ENCODE measurements at regions not wholly inside any gene's neighbourhood (a gene's known extent, or its start where the extent isn't known, plus 50 kb on each side); places are given as distances from the start of the nearest gene placed in this dataset.

- TF ChIP-seq POLR2A (IDR thresholded peaks at IDR 0.05) (no peak), CTCF (IDR thresholded peaks at IDR 0.05) (no peak)
- intact Hi-C loops (cut with DNase I; ENCODE audit: low total_unique reads) = loop anchor here (5.0 to 10.0 kb wide), 2 partner anchors 108 to 260 kb away; no protein-coding TSS in a partner anchor
- H3K4me3 ChIP-seq (ENCODE audit: low read depth, poor library complexity, severe bottlenecking) = no peak overlapping the region
- DNase-seq (ENCODE audit: low spot score in 2 of 2) = no peak
These were observed 74.3 kb upstream of the PLSCR4 start for GRCh38 chr3:146325170-146325569.

GRCh38 chr3:146322216-146322817, 71.4 kb upstream of the PLSCR4 start:
- DNase-seq (ENCODE audit: low spot score in 2 of 2) = no peak
- WGBS, 2 donors = 44 to 47% methylated on average over 2 of the region's 2 CpGs
- intact Hi-C loops (cut with DNase I; ENCODE audit: low total_unique reads) = loop anchor here (10.0 kb wide), 1 partner anchor 258 kb away; no protein-coding TSS in a partner anchor
- H3K4me3 ChIP-seq (ENCODE audit: low read depth, poor library complexity, severe bottlenecking) = no peak overlapping the region
- TF ChIP-seq POLR2A (IDR thresholded peaks at IDR 0.05) (no peak), CTCF (IDR thresholded peaks at IDR 0.05) (no peak)

GRCh38 chr3:146314871-146315270, 64.0 kb upstream of the PLSCR4 start:
- TF ChIP-seq POLR2A (IDR thresholded peaks at IDR 0.05) = no peak
- DNase-seq (ENCODE audit: low spot score in 2 of 2) = no peak
- intact Hi-C loops (cut with DNase I; ENCODE audit: low total_unique reads) = no loop called here
- no peak overlapping the region for H3K4me3 ChIP-seq (ENCODE audit: low read depth, poor library complexity, severe bottlenecking)

GRCh38 chr3:146313746-146314111, 62.8 kb upstream of the PLSCR4 start:
- H3K4me3 ChIP-seq (ENCODE audit: low read depth, poor library complexity, severe bottlenecking) = no peak overlapping the region
- no peak for DNase-seq (ENCODE audit: low spot score in 2 of 2)
- TF ChIP-seq POLR2A (IDR thresholded peaks at IDR 0.05) (no peak), CTCF (IDR thresholded peaks at IDR 0.05) (no peak)
- 10 to 25% methylated on average over 1 of the region's 1 CpG for WGBS, 2 donors
- intact Hi-C loops (cut with DNase I; ENCODE audit: low total_unique reads) = no loop called here

DNA sequence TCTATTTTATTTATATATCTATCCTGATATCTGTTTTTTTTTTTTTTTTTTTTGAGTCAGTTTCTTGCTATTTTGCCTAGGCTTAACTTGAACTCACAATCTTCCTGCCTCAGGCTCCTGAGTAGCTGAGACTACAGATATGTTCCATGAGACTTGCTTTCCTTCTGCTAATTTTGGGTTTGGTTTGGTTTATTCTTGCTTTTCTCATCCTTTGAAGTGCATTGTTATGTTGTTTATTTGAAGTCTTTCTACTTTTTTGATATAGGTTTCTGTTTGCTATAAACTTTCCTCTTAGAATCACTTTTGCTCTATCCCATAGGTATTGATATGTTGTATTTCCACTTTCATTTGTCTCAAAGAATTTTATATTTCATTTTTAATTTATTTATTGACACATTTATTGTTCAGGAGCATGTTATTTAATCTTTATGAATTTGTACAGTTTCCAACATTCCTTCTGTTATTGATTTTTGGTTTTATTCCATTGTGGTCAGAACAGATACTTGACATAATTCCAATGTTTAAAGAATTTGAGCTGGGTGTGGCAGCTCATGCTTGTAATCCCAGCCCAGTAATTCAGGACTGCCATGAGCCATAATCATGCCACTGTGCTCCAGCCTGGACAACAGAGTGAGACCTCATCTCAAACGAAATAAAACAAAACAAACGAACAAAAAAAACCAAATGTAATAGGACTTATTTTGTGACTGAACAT, 62.3 kb upstream of the PLSCR4 start:
- WGBS, 2 donors = 26 to 29% methylated on average over 2 of the region's 2 CpGs
- intact Hi-C loops (cut with DNase I; ENCODE audit: low total_unique reads) = no loop called here
- no peak overlapping the region for H3K4me3 ChIP-seq (ENCODE audit: low read depth, poor library complexity, severe bottlenecking)
- DNase-seq (ENCODE audit: low spot score in 2 of 2) = no peak
- TF ChIP-seq CTCF (IDR thresholded peaks at IDR 0.05) = no peak
- TF ChIP-seq POLR2A (IDR thresholded peaks at IDR 0.05) = no peak

- 20 to 21% methylated on average over 3 of the region's 3 CpGs for WGBS, 2 donors
- no peak overlapping the region for H3K4me3 ChIP-seq (ENCODE audit: low read depth, poor library complexity, severe bottlenecking)
- no peak for TF ChIP-seq CTCF (IDR thresholded peaks at IDR 0.05)
- intact Hi-C loops (cut with DNase I; ENCODE audit: low total_unique reads) = no loop called here
- DNase-seq (ENCODE audit: low spot score in 2 of 2) = peak in 1 of 2 donors; percentile 44
These were observed 57.8 kb upstream of the PLSCR4 start for GRCh38 chr3:146308682-146309081.
